IMR-90 (cell line): ENCODE measurements at regions not wholly inside any gene's neighbourhood (a gene's known extent, or its start where the extent isn't known, plus 50 kb on each side); places are given as distances from the start of the nearest gene placed in this dataset.

ENCODE experiments used
- BHLHE40 ChIP-seq: fragments of 150-350 bp; IDR thresholded peaks from 2 replicates; pipeline ENCODE4 v1.6.1; 2016; ENCODE audit warnings: mild to moderate bottlenecking, low read depth, low read length
- CEBPB ChIP-seq: IDR thresholded peaks from 2 replicates; pipeline ENCODE4 v1.6.1; 2012; ENCODE audit warnings: low read depth, low read length, improper control_type of control experiment
- CHD1 ChIP-seq: IDR thresholded peaks from 2 replicates; pipeline ENCODE4 v1.6.1; 2012; ENCODE audit warnings: low read depth, low read length, improper control_type of control experiment
- FOS ChIP-seq: fragments of 150-350 bp; IDR thresholded peaks from 2 replicates; pipeline ENCODE4 v1.6.1; 2016; ENCODE audit warnings: low read depth, low read length
- MAFK ChIP-seq: IDR thresholded peaks from 2 replicates; pipeline ENCODE4 v1.6.1; 2012; ENCODE audit warnings: low read depth, low read length, improper control_type of control experiment
- MXI1 ChIP-seq: IDR thresholded peaks from 2 replicates; pipeline ENCODE4 v1.6.1; 2012; ENCODE audit warnings: low read depth, mild to moderate bottlenecking, low read length, moderate library complexity, borderline replicate concordance
- NFE2L2 ChIP-seq: fragments of 150-350 bp; IDR thresholded peaks from 2 replicates; pipeline ENCODE4 v1.6.1; 2016; ENCODE audit warnings: low read depth, mild to moderate bottlenecking, low read length
- POLR2A ChIP-seq: IDR thresholded peaks from 2 replicates; pipeline ENCODE4 v1.6.1; 2012; ENCODE audit warnings: mild to moderate bottlenecking, low read depth, low read length
- RAD21 ChIP-seq: IDR thresholded peaks from 2 replicates; pipeline ENCODE4 v1.6.1; 2012; ENCODE audit warnings: low read length, improper control_type of control experiment
- RCOR1 ChIP-seq: IDR thresholded peaks from 2 replicates; pipeline ENCODE4 v1.6.1; 2012; ENCODE audit warnings: mild to moderate bottlenecking, low read length, improper control_type of control experiment; ENCODE audit not compliant: insufficient replicate concordance
- RFX5 ChIP-seq: IDR thresholded peaks from 2 replicates; pipeline ENCODE4 v1.8.0; 2012; ENCODE audit warnings: low read depth, mild to moderate bottlenecking, low read length, moderate library complexity
- SMC3 ChIP-seq: fragments of 150-350 bp; IDR thresholded peaks from 2 replicates; pipeline ENCODE4 v1.6.1; 2016; ENCODE audit warnings: low read depth, mild to moderate bottlenecking, antibody characterized with exemption, low read length, moderate library complexity
- TF ChIP-seq, protein P1 (sequence below): conservative IDR thresholded peaks from 2 replicates; pipeline ENCODE4 v1.5.1; 2012; ENCODE audit warnings: mild to moderate bottlenecking, low read depth, low read length, improper control_type of control experiment
- TF ChIP-seq, protein P2 (sequence below): fragments of 150-350 bp; IDR thresholded peaks from 2 replicates; pipeline ENCODE4 v1.6.1; 2017; ENCODE audit warnings: mild to moderate bottlenecking, antibody characterized with exemption, low read length, low read depth

DNA sequence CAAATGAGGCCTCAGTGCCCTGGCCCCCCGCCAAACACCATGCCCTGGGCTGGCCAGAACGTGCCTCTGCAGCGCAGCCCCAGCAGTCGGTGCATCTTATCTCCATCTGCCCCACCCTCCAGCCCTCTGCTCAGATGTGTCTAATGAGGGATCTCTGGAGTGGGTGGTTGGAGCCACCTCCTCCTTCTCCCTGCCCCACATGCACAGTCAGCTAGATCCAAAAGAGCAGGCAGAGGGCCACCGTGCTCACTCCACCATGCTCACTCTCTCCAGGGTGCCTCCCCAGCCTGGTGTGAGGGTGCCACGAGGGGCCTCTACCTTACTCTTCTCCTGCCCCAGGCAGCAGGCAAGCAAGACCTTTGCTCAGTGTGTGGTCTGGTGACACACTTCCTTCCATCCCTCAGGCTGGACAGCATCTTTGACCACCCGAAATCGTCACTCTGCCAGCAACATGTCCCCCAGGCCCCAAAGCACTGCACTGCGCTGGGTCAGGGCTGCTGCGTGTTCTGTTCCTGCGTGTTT lies 266.1 kb upstream of the HDAC4 start:
- TF ChIP-seq, protein P1, sequence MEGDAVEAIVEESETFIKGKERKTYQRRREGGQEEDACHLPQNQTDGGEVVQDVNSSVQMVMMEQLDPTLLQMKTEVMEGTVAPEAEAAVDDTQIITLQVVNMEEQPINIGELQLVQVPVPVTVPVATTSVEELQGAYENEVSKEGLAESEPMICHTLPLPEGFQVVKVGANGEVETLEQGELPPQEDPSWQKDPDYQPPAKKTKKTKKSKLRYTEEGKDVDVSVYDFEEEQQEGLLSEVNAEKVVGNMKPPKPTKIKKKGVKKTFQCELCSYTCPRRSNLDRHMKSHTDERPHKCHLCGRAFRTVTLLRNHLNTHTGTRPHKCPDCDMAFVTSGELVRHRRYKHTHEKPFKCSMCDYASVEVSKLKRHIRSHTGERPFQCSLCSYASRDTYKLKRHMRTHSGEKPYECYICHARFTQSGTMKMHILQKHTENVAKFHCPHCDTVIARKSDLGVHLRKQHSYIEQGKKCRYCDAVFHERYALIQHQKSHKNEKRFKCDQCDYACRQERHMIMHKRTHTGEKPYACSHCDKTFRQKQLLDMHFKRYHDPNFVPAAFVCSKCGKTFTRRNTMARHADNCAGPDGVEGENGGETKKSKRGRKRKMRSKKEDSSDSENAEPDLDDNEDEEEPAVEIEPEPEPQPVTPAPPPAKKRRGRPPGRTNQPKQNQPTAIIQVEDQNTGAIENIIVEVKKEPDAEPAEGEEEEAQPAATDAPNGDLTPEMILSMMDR, result no peak
- TF ChIP-seq POLR2A (no peak), NFE2L2 (no peak), SMC3 (no peak), CHD1 (no peak), RAD21 (no peak), RCOR1 (no peak), MXI1 (no peak), FOS (no peak), CEBPB (no peak), MAFK (no peak), RFX5 (no peak), BHLHE40 (no peak)
- TF ChIP-seq, protein P2, sequence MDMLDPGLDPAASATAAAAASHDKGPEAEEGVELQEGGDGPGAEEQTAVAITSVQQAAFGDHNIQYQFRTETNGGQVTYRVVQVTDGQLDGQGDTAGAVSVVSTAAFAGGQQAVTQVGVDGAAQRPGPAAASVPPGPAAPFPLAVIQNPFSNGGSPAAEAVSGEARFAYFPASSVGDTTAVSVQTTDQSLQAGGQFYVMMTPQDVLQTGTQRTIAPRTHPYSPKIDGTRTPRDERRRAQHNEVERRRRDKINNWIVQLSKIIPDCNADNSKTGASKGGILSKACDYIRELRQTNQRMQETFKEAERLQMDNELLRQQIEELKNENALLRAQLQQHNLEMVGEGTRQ, result no peak
